BLaER1 (cell line): ENCODE measurements at regions not wholly inside any gene's neighbourhood (a gene's known extent, or its start where the extent isn't known, plus 50 kb on each side); places are given as distances from the start of the nearest gene placed in this dataset.

Experiments used
- H3K27ac ChIP-seq: shearing (Covaris generic); formaldehyde crosslinking; 2 replicates; pipeline ENCODE4 v1.8.1; 2022
- H3K27me3 ChIP-seq: shearing (Covaris generic); formaldehyde crosslinking; 2 replicates; pipeline ENCODE4 v1.8.1; 2022
- H3K36me3 ChIP-seq: shearing (Covaris generic); formaldehyde crosslinking; 2 replicates; pipeline ENCODE4 v1.8.1; 2022
- H3K4me1 ChIP-seq: shearing (Covaris generic); formaldehyde crosslinking; 2 replicates; pipeline ENCODE4 v1.8.1; 2022
- H3K4me2 ChIP-seq: shearing (Covaris generic); formaldehyde crosslinking; 2 replicates; pipeline ENCODE4 v1.8.1; 2022
- H3K4me3 ChIP-seq: shearing (Covaris generic); formaldehyde crosslinking; 2 replicates; pipeline ENCODE4 v1.8.1; 2022
- H3K9ac ChIP-seq: shearing (Covaris generic); formaldehyde crosslinking; 2 replicates; pipeline ENCODE4 v1.8.1; 2022
- H3K9me3 ChIP-seq: shearing (Covaris generic); formaldehyde crosslinking; 2 replicates; pipeline ENCODE4 v1.8.1; 2022
- H4K20me1 ChIP-seq: shearing (Covaris generic); formaldehyde crosslinking; 2 replicates; pipeline ENCODE4 v1.8.1; 2022
- Cebpa-rat ChIP-seq: shearing (Covaris generic); IDR thresholded peaks from 2 replicates; pipeline ENCODE4 v1.8.1; 2022

- peaks cover 26% of the 10 kb centered on the region for H3K9me3 ChIP-seq
- H3K9ac ChIP-seq: no peak overlapping the region
- H3K4me1 ChIP-seq: peaks cover 34% of the 10 kb centered on the region
- H3K4me3 ChIP-seq: no peak overlapping the region
- no peaks in the 10 kb centered on the region for H3K27me3 ChIP-seq
- no peak for TF ChIP-seq Cebpa-rat
- no peak overlapping the region for H3K27ac ChIP-seq
- peaks cover 6% of the 10 kb centered on the region; the same call in 1 of the 2 replicates for H3K36me3 ChIP-seq
- no peak overlapping the region for H3K4me2 ChIP-seq
- H4K20me1 ChIP-seq: no peaks in the 10 kb centered on the region
These were observed 64.4 kb upstream of the ETS2 start for GRCh38 chr21:38741092-38741949.

- Histone ChIP-seq H3K27me3 (no peaks in the 10 kb centered on the region), H3K27ac (no peak overlapping the region), H3K36me3 (peaks cover 11% of the 10 kb centered on the region; the same call in 1 of the 2 replicates), H4K20me1 (no peaks in the 10 kb centered on the region), H3K4me2 (no peak overlapping the region), H3K4me3 (no peak overlapping the region), H3K9ac (no peak overlapping the region), H3K9me3 (peaks cover 32% of the 10 kb centered on the region), H3K4me1 (peaks cover 34% of the 10 kb centered on the region)
- no peak for TF ChIP-seq Cebpa-rat
These were observed 63.8 kb upstream of the ETS2 start for GRCh38 chr21:38741950-38742256.

GRCh38 chr21:38742580-38743260, 63.0 kb upstream of the ETS2 start:
- Histone ChIP-seq H3K4me1 (peaks cover 34% of the 10 kb centered on the region), H3K9ac (no peak overlapping the region), H4K20me1 (no peaks in the 10 kb centered on the region), H3K4me2 (no peak overlapping the region), H3K27ac (no peak overlapping the region), H3K4me3 (no peak overlapping the region), H3K36me3 (peaks cover 17% of the 10 kb centered on the region; the same call in 1 of the 2 replicates), H3K9me3 (peaks cover 34% of the 10 kb centered on the region), H3K27me3 (no peaks in the 10 kb centered on the region)
- TF ChIP-seq Cebpa-rat: no peak

- peaks cover 11% of the 10 kb centered on the region; the same call in 1 of the 2 replicates for H3K36me3 ChIP-seq
- no peak overlapping the region for H3K4me3 ChIP-seq
- peak overlapping the region; percentile 71 for H3K4me2 ChIP-seq
- TF ChIP-seq Cebpa-rat: no peak
- no peak overlapping the region for H3K27ac ChIP-seq
- H3K9me3 ChIP-seq: peaks cover 26% of the 10 kb centered on the region
- H3K4me1 ChIP-seq: peaks cover 34% of the 10 kb centered on the region
- no peak overlapping the region for H3K9ac ChIP-seq
- no peaks in the 10 kb centered on the region for H4K20me1 ChIP-seq
- no peaks in the 10 kb centered on the region for H3K27me3 ChIP-seq
These were observed 61.8 kb upstream of the ETS2 start for GRCh38 chr21:38743772-38744529.

GRCh38 chr21:38744861-38745260, 60.9 kb upstream of the ETS2 start:
- H3K9ac ChIP-seq: no peak overlapping the region
- peaks cover 11% of the 10 kb centered on the region; the same call in 1 of the 2 replicates for H3K36me3 ChIP-seq
- H3K4me3 ChIP-seq: no peak overlapping the region
- peak overlapping the region; percentile 28 for H3K27ac ChIP-seq
- no peaks in the 10 kb centered on the region; the same call in 1 of the 2 replicates for H3K27me3 ChIP-seq
- no peak for TF ChIP-seq Cebpa-rat
- peak overlapping the region; percentile 71 for H3K4me2 ChIP-seq
- peaks cover 22% of the 10 kb centered on the region for H3K9me3 ChIP-seq
- no peaks in the 10 kb centered on the region for H4K20me1 ChIP-seq
- H3K4me1 ChIP-seq: peaks cover 34% of the 10 kb centered on the region

GRCh38 chr21:38747810-38748209, 57.9 kb upstream of the ETS2 start:
- Histone ChIP-seq H3K36me3 (peaks cover 11% of the 10 kb centered on the region; the same call in 1 of the 2 replicates), H3K9me3 (peaks cover 22% of the 10 kb centered on the region), H3K27me3 (no peaks in the 10 kb centered on the region; the same call in 1 of the 2 replicates), H3K27ac (no peak overlapping the region), H4K20me1 (no peaks in the 10 kb centered on the region), H3K9ac (no peak overlapping the region), H3K4me2 (no peak overlapping the region), H3K4me1 (peaks cover 48% of the 10 kb centered on the region), H3K4me3 (no peak overlapping the region)
- TF ChIP-seq Cebpa-rat: no peak

- TF ChIP-seq Cebpa-rat: no peak
- peak overlapping the region; percentile 12; the same call in 1 of the 2 replicates for H3K27ac ChIP-seq
- H3K36me3 ChIP-seq: peaks cover 10% of the 10 kb centered on the region; the same call in 1 of the 2 replicates
- H3K9ac ChIP-seq: 0 out of 2 replicates have a peak overlapping the region, but pooled peaks have one; percentile 13
- H3K27me3 ChIP-seq: no peaks in the 10 kb centered on the region; the same call in 1 of the 2 replicates
- H3K4me2 ChIP-seq: peak overlapping the region; percentile 80
- peaks cover 17% of the 10 kb centered on the region for H3K9me3 ChIP-seq
- peaks cover 40% of the 10 kb centered on the region for H3K4me1 ChIP-seq
- H4K20me1 ChIP-seq: no peaks in the 10 kb centered on the region
- H3K4me3 ChIP-seq: no peak overlapping the region
These were observed 54.2 kb upstream of the ETS2 start for GRCh38 chr21:38751379-38752050.

GRCh38 chr21:38752051-38752505, 53.7 kb upstream of the ETS2 start:
- Histone ChIP-seq H3K9ac (no peak overlapping the region), H3K4me2 (peak overlapping the region; percentile 80), H3K36me3 (0 out of 2 replicates have a peak, but pooled peaks cover 5% of the 10 kb centered on the region), H3K4me1 (peaks cover 40% of the 10 kb centered on the region), H3K27me3 (no peaks in the 10 kb centered on the region; the same call in 1 of the 2 replicates), H3K4me3 (no peak overlapping the region), H3K9me3 (peaks cover 12% of the 10 kb centered on the region), H3K27ac (peak overlapping the region; percentile 12; the same call in 1 of the 2 replicates), H4K20me1 (no peaks in the 10 kb centered on the region)
- TF ChIP-seq Cebpa-rat: no peak

GRCh38 chr21:38753114-38753513, 52.6 kb upstream of the ETS2 start:
- Histone ChIP-seq H3K4me3 (no peak overlapping the region), H3K27ac (no peak overlapping the region), H4K20me1 (no peaks in the 10 kb centered on the region), H3K27me3 (no peaks in the 10 kb centered on the region; the same call in 1 of the 2 replicates), H3K9me3 (peaks cover 1% of the 10 kb centered on the region; the same call in 1 of the 2 replicates), H3K9ac (no peak overlapping the region), H3K4me2 (peak overlapping the region; percentile 80), H3K36me3 (no peaks in the 10 kb centered on the region), H3K4me1 (peaks cover 40% of the 10 kb centered on the region)
- TF ChIP-seq Cebpa-rat: no peak
